SK-N-SH (cell line): ENCODE measurements at regions not wholly inside any gene's neighbourhood (a gene's known extent, or its start where the extent isn't known, plus 50 kb on each side); places are given as distances from the start of the nearest gene placed in this dataset.

Source experiments
- CTCF ChIA-PET: fragments of 300-600, 350-600 bp; formaldehyde crosslinking; extraction: SDS; loops from one replicate; lab custom pipeline; 2021; lab: Yijun Ruan, JAX
- POLR2A ChIA-PET: fragments of 350-600 bp; sonication (Branson Sonifier 250); formaldehyde crosslinking; extraction: SDS; loops from one replicate; lab custom pipeline; 2020; ENCODE audit warnings: antibody characterized with exemption, inconsistent platforms; lab: Yijun Ruan, JAX
- DNase-seq: peaks from one replicate; pipeline ENCODE4 v3.0.0; 2012
- H2AFZ ChIP-seq: fragments of 200-600 bp; sonication (generic); 2 replicates; pipeline ENCODE4 v1.8.1; 2016; ENCODE audit warnings: antibody characterized with exemption, mild to moderate bottlenecking, low read depth
- H3F3A ChIP-seq: fragments of 200-600 bp; sonication (generic); replicated peaks from 2 replicates; pipeline ENCODE3; 2016; ENCODE audit warnings: antibody characterized with exemption, mild to moderate bottlenecking; ENCODE audit not compliant: insufficient read depth
- H3K27ac ChIP-seq, 2 experiments: fragments of 200-500 bp in 1 of 2; fragments of 200-600 bp in 1 of 2; sonication (Bioruptor generic) in 1 of 2; sonication (generic), shearing (Covaris generic) in 1 of 2; 2 replicates each; pipeline versions ENCODE4 v1.5.1 to v1.6.1; 2014 to 2016; ENCODE audit warnings: low read depth in 2 of 2, inconsistent platforms in 1 of 2, low read length in 1 of 2, mild to moderate bottlenecking in 1 of 2, mixed read lengths in 1 of 2
- H3K27me3 ChIP-seq: fragments of 200-600 bp; sonication (generic), shearing (Covaris generic); 2 replicates; pipeline ENCODE4 v1.6.1; 2016; ENCODE audit warnings: mixed run types; ENCODE audit not compliant: insufficient read depth
- H3K36me3 ChIP-seq, 2 experiments: fragments of 200-500 bp in 1 of 2; fragments of 200-600 bp in 1 of 2; sonication (Bioruptor generic) in 1 of 2; sonication (generic) in 1 of 2; replicated peaks in 1 of 2; 2 replicates each; pipeline versions ENCODE3 to v1.5.1; 2014 to 2016; ENCODE audit warnings: low read length in 1 of 2, mild to moderate bottlenecking in 1 of 2; ENCODE audit not compliant: insufficient read depth in 2 of 2, control insufficient read depth in 1 of 2
- H3K4me1 ChIP-seq, 2 experiments: fragments of 200-500 bp in 1 of 2; fragments of 200-600 bp in 1 of 2; sonication (Bioruptor generic) in 1 of 2; sonication (generic), shearing (Covaris generic) in 1 of 2; 2 replicates each; pipeline versions ENCODE4 v1.5.1 to v1.6.1; 2014 to 2016; ENCODE audit warnings: low read depth in 1 of 2, low read length in 1 of 2, mixed run types in 1 of 2; ENCODE audit not compliant: insufficient read depth in 2 of 2, control insufficient read depth in 1 of 2
- H3K4me2 ChIP-seq: fragments of 200-600 bp; sonication (generic), shearing (Covaris generic); 2 replicates; pipeline ENCODE4 v1.6.1; 2017; ENCODE audit warnings: mixed run types
- H3K4me3 ChIP-seq, 2 experiments: fragments of 200-500 bp in 1 of 2; fragments of 200-600 bp in 1 of 2; sonication (Bioruptor generic) in 1 of 2; sonication (generic), shearing (Covaris generic) in 1 of 2; 2 replicates each; pipeline versions ENCODE4 v1.5.1 to v1.8.1; 2014 to 2016; ENCODE audit warnings: low read depth in 2 of 2, inconsistent platforms in 1 of 2, low read length in 1 of 2, mild to moderate bottlenecking in 1 of 2, mixed read lengths in 1 of 2, moderate library complexity in 1 of 2
- H3K79me2 ChIP-seq: fragments of 200-600 bp; sonication (generic); 2 replicates; pipeline ENCODE4 v1.8.1; 2017; ENCODE audit warnings: mild to moderate bottlenecking; ENCODE audit not compliant: insufficient read depth
- H3K9ac ChIP-seq: fragments of 200-600 bp; sonication (generic); 2 replicates; pipeline ENCODE4 v1.6.1; 2017; ENCODE audit warnings: mixed run types
- H3K9me2 ChIP-seq: fragments of 200-600 bp; sonication (generic); 2 replicates; pipeline ENCODE4 v1.6.1; 2017; ENCODE audit warnings: mixed run types
- H3K9me3 ChIP-seq: fragments of 200-600 bp; sonication (generic); 2 replicates; pipeline ENCODE4 v1.6.1; 2017; ENCODE audit warnings: mixed run types, mild to moderate bottlenecking, moderate library complexity
- H4K20me1 ChIP-seq: fragments of 200-600 bp; sonication (generic); 2 replicates; pipeline ENCODE4 v1.6.1; 2017; ENCODE audit warnings: mild to moderate bottlenecking, mixed run types; ENCODE audit not compliant: insufficient read depth
- CTCF ChIP-seq: fragments of 200-600 bp; sonication (generic); IDR thresholded peaks from 2 replicates; pipeline ENCODE4 v1.6.1; 2017; ENCODE audit warnings: antibody characterized with exemption, mild to moderate bottlenecking, moderate library complexity
- EP300 ChIP-seq, 2 experiments: IDR thresholded peaks; 2 replicates each; pipeline versions ENCODE4 v1.4.0 to v1.6.1; 2012; ENCODE audit warnings: borderline replicate concordance in 1 of 2, low read depth in 1 of 2, low read length in 1 of 2
- FOXJ3 ChIP-seq: sonication (generic); formaldehyde crosslinking; IDR thresholded peaks from 2 replicates; pipeline ENCODE4 v1.5.1; 2020; ENCODE audit warnings: mild to moderate bottlenecking, missing genetic modification reagents
- JUND ChIP-seq: IDR thresholded peaks from 2 replicates; pipeline ENCODE4 v1.4.0; 2012
- NFIC ChIP-seq: IDR thresholded peaks from 2 replicates; pipeline ENCODE4 v1.4.0; 2012; ENCODE audit warnings: borderline replicate concordance
- SIN3A ChIP-seq: IDR thresholded peaks from 2 replicates; pipeline ENCODE4 v1.6.1; 2012; ENCODE audit warnings: low read depth, mild to moderate bottlenecking, low read length, moderate library complexity, borderline replicate concordance
- SMC3 ChIP-seq: IDR thresholded peaks from 2 replicates; pipeline ENCODE4 v1.6.1; 2012; ENCODE audit warnings: low read depth, low read length, improper control_type of control experiment
- TCF12 ChIP-seq: IDR thresholded peaks from 2 replicates; pipeline ENCODE4 v1.4.0; 2012
- USF2 ChIP-seq: fragments of 150-350 bp; IDR thresholded peaks from 2 replicates; pipeline ENCODE4 v1.6.1; 2017; ENCODE audit warnings: antibody characterized with exemption, low read length, low read depth, borderline replicate concordance
- WGBS: methylation state at CpG from one replicate; pipeline ENCODE4 v1.1.6; 2017; ENCODE audit warnings: low lambda C conversion rate; 5-methylcytosine and 5-hydroxymethylcytosine counted together
- TF ChIP-seq, protein P1 (sequence below): IDR thresholded peaks from 2 replicates; pipeline ENCODE4 v1.4.0; 2012; ENCODE audit warnings: low read depth
- TF ChIP-seq, protein P2 (sequence below): IDR thresholded peaks from 2 replicates; pipeline ENCODE4 v1.4.0; 2012; ENCODE audit warnings: low read depth, borderline replicate concordance

GRCh38 chr14:22291406-22291805 is 297.6 kb downstream of the DAD1 start:
- no peak overlapping the region for H2AFZ ChIP-seq
- no peaks in the 10 kb centered on the region for H3K36me3 ChIP-seq
- DNase-seq, result no peak
- no peaks in the 10 kb centered on the region for H3K4me1 ChIP-seq
- H3K27ac ChIP-seq, result no peak overlapping the region
- ChIA-PET POLR2A (no interaction called here), CTCF (no interaction called here)
- no peaks in the 10 kb centered on the region for H3K79me2 ChIP-seq
- H3K4me2 ChIP-seq, result no peak overlapping the region
- no peaks in the 10 kb centered on the region for H3F3A ChIP-seq
- no peaks in the 10 kb centered on the region for H4K20me1 ChIP-seq
- no peak overlapping the region for H3K9ac ChIP-seq
- H3K4me3 ChIP-seq, result no peak overlapping the region
- no peaks in the 10 kb centered on the region for H3K9me3 ChIP-seq
- no peaks in the 10 kb centered on the region for H3K9me2 ChIP-seq
- H3K27me3 ChIP-seq, result no peaks in the 10 kb centered on the region; the same call in 1 of the 2 replicates
- TF ChIP-seq, protein P1, sequence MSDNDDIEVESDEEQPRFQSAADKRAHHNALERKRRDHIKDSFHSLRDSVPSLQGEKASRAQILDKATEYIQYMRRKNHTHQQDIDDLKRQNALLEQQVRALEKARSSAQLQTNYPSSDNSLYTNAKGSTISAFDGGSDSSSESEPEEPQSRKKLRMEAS, result no peak
- no peak for TF ChIP-seq SIN3A
- no peak for TF ChIP-seq FOXJ3 (CRISPR knock-in tag)
- no peak for TF ChIP-seq NFIC
- no peak for TF ChIP-seq USF2
- no peak for TF ChIP-seq JUND
- no peak for TF ChIP-seq TCF12
- TF ChIP-seq, all 33 proteins: peak for 0

- POLR2A ChIA-PET, result no interaction called here
Observed at GRCh38 chr14:22289570-22289969, 299.5 kb downstream of the DAD1 start.

More at GRCh38 chr14:22289570-22289969, 299.5 kb downstream of the DAD1 start:
- WGBS, result 0% methylated on average over 1 of the region's 1 CpG
- Histone ChIP-seq H3K4me1 (no peaks in the 10 kb centered on the region), H3K4me3 (no peak overlapping the region), H3K9ac (no peak overlapping the region), H3K36me3 (no peaks in the 10 kb centered on the region), H3K79me2 (no peaks in the 10 kb centered on the region), H3K27me3 (no peaks in the 10 kb centered on the region; the same call in 1 of the 2 replicates), H3F3A (no peaks in the 10 kb centered on the region), H3K4me2 (no peak overlapping the region), H3K27ac (no peak overlapping the region), H3K9me2 (no peaks in the 10 kb centered on the region), H2AFZ (no peak overlapping the region), H3K9me3 (no peaks in the 10 kb centered on the region), H4K20me1 (no peaks in the 10 kb centered on the region)
- TF ChIP-seq, protein P2, sequence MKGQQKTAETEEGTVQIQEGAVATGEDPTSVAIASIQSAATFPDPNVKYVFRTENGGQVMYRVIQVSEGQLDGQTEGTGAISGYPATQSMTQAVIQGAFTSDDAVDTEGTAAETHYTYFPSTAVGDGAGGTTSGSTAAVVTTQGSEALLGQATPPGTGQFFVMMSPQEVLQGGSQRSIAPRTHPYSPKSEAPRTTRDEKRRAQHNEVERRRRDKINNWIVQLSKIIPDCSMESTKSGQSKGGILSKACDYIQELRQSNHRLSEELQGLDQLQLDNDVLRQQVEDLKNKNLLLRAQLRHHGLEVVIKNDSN, result no peak
- no peak for TF ChIP-seq SMC3
- TF ChIP-seq EP300 (IDR thresholded peaks at IDR 0.05; ENCODE audit: borderline replicate concordance in 1 of 2, low read depth in 1 of 2, low read length in 1 of 2), result no peak
- no peak for TF ChIP-seq CTCF
- TF ChIP-seq, all 33 proteins: peak for 0
- CTCF ChIA-PET, result interaction anchor here (1.1 kb wide), 1 partner anchor 28 kb away, joined by 3 read pairs; no protein-coding TSS in a partner anchor
- DNase-seq, result no peak
